Activated T-helper 2 cell treated with anti-CD3 and anti-CD28 coated beads, Interferon-gamma antibody, Interleukin-2, Interleukin-4, amounts not matched to agents 10 μg/mL and 5 μg/mL and 100 μg/mL, durations not matched to agents 14 hours and 24 hours and 36 hours (primary cell): ENCODE measurements at regions not wholly inside any gene's neighbourhood (a gene's known extent, or its start where the extent isn't known, plus 50 kb on each side); places are given as distances from the start of the nearest gene placed in this dataset.
A peak's percentile ranks its signal among the peaks of the same experiment; 100 is the strongest.

Experiments used
- DNase-seq: peaks from one replicate; pipeline ENCODE4 v3.0.0; 2021; ENCODE audit warnings: low spot score
- H3K27ac Mint-ChIP-seq: one replicate; pipeline ENCODE4 v1.8.0; 2021; ENCODE audit warnings: mixed read lengths
- H3K27me3 Mint-ChIP-seq: one replicate; pipeline ENCODE4 v1.8.0; 2021; ENCODE audit warnings: low read depth, mixed read lengths
- H3K36me3 Mint-ChIP-seq: one replicate; pipeline ENCODE4 v1.8.0; 2021; ENCODE audit warnings: low read depth, mixed read lengths
- H3K4me1 Mint-ChIP-seq: one replicate; pipeline ENCODE4 v1.8.0; 2021; ENCODE audit warnings: low read depth, mixed read lengths
- H3K4me3 Mint-ChIP-seq: one replicate; pipeline ENCODE4 v1.8.0; 2021; ENCODE audit warnings: low read depth, mild to moderate bottlenecking, moderate library complexity, mixed read lengths
- H3K9me3 Mint-ChIP-seq: one replicate; pipeline ENCODE4 v1.8.0; 2021; ENCODE audit warnings: mixed read lengths
- intact Hi-C: fragments of 100-400 bp; cut with micrococcal nuclease; formaldehyde crosslinking; loops from one replicate; pipeline ENCODE4 v1.15.1; 2023

- intact Hi-C loops: no loop called here
- Mint-ChIP-seq H3K4me1 (peaks cover 2% of the 10 kb centered on the region), H3K27me3 (peaks cover 21% of the 10 kb centered on the region), H3K27ac (no peak overlapping the region), H3K4me3 (no peak overlapping the region), H3K36me3 (no peaks in the 10 kb centered on the region), H3K9me3 (no peaks in the 10 kb centered on the region)
- no peak for DNase-seq
Observed at GRCh38 chr7:1286946-1287645, 54.4 kb downstream of the UNCX start.

DNA sequence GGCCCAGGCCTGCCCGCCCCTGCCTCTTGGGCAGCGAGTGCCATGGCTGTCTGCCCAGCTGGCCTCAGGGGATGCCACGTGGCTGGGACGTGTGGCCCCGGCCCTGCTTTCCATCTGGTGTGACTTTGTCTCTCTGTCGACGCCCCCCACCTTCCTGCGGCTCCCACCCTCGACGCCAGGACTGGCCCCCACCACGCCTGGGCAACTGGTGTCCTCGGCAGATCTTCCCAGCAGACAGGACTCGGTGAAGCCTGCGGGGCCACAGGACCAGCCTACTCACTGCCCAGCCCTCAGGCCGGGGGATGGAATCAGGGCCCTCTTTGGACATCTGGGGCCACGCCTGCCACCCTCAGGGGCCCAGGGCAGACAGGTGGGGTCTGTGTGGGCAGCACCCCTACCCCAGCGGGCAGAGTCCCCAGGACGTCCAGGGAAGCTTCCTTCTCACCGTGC, 55.1 kb downstream of the UNCX start:
- no peak overlapping the region for H3K4me3 Mint-ChIP-seq
- no peaks in the 10 kb centered on the region for H3K9me3 Mint-ChIP-seq
- H3K27me3 Mint-ChIP-seq: peaks cover 21% of the 10 kb centered on the region
- H3K36me3 Mint-ChIP-seq: no peaks in the 10 kb centered on the region
- no peak for DNase-seq
- peaks cover 2% of the 10 kb centered on the region for H3K4me1 Mint-ChIP-seq
- intact Hi-C loops: no loop called here
- H3K27ac Mint-ChIP-seq: no peak overlapping the region

DNA sequence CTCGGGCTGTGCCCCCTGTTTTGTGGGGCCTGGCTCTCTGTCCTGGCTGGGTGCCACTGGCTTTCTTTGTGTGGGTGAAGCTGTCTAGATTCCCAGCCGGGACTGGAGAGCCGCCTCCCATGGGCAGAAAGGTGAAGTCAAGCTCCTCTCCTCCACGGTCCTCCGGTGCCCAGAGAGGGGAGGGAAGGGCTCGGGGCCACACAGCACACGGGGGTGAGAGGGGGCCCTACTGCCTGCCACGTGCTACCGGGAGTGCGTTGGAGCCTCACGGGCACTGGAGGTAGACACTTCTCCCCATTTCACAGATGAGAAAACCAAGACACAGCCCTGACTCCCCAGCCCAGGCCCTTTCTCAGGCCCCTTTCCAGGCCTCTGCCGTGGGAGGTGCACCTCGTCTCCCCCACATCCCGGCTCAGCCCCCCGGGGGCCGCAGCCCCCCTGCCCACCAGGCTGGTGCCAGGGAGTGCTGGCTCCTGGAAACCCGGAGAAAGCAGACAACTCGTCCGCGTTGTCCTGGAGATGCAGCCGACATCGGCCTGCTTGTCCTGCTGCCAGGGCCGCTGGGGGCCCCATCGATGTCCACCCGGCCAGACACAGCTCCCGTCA, 55.8 kb downstream of the UNCX start:
- H3K4me1 Mint-ChIP-seq: peaks cover 2% of the 10 kb centered on the region
- no peak overlapping the region for H3K27ac Mint-ChIP-seq
- no peaks in the 10 kb centered on the region for H3K9me3 Mint-ChIP-seq
- DNase-seq: no peak
- intact Hi-C loops: no loop called here
- no peak overlapping the region for H3K4me3 Mint-ChIP-seq
- no peaks in the 10 kb centered on the region for H3K36me3 Mint-ChIP-seq
- H3K27me3 Mint-ChIP-seq: peaks cover 21% of the 10 kb centered on the region

DNA sequence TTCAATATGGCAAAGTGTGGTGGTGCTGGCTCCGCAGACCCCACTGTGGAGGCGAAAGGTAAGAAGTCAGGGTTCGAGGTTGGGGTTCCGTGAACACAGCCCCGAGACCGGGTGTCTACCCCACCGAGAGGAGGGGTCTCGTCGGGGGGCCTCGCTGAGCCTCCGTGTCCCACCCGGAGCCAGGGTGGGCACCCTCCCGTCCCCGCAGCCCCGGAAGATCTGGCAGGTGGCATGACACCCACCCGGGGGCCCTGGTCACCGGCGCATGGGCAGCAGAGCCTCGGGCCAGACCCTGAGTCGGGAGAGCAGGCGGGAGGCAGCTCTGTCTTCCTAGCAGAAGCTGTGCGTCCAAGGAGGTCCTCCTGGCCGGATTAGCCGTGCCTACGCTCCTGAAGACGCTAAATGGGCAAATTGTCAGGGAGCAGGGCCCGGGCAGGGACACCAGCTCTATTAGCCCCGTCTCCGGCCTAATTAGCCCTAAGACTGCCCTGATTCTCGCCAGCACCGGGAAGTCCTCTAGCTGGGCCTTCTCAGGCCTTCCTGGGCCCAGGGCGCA, 56.4 kb downstream of the UNCX start:
- H3K27me3 Mint-ChIP-seq: peaks cover 21% of the 10 kb centered on the region
- H3K4me3 Mint-ChIP-seq: no peak overlapping the region

DNA sequence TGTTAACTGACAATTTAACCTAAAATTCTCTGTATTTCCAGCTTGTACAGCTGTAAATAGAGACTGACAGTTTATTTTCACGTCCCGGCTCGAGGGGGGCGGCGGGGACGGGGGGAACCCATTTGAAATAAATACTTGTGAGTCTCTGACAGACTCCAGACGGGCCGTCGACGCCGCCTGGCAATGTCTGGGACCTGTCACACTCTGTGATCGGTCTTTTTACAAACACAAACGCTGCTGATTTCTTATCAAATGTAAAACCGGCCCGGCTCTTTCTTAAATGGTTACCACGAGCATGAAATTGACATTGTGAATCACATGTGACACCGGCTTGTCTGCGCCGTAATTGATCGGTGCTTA, 57.0 kb downstream of the UNCX start:
- H3K36me3 Mint-ChIP-seq: no peaks in the 10 kb centered on the region
- peaks cover 2% of the 10 kb centered on the region for H3K4me1 Mint-ChIP-seq
- no peaks in the 10 kb centered on the region for H3K9me3 Mint-ChIP-seq
- DNase-seq: no peak
- intact Hi-C loops: no loop called here
- H3K27ac Mint-ChIP-seq: no peak overlapping the region
- H3K4me3 Mint-ChIP-seq: no peak overlapping the region
- peaks cover 21% of the 10 kb centered on the region for H3K27me3 Mint-ChIP-seq

More for the DNA sequence above, 56.4 kb downstream of the UNCX start:
- no peaks in the 10 kb centered on the region for H3K9me3 Mint-ChIP-seq
- DNase-seq: no peak
- intact Hi-C loops: no loop called here
- H3K27ac Mint-ChIP-seq: no peak overlapping the region
- H3K36me3 Mint-ChIP-seq: no peaks in the 10 kb centered on the region
- peaks cover 2% of the 10 kb centered on the region for H3K4me1 Mint-ChIP-seq

DNA sequence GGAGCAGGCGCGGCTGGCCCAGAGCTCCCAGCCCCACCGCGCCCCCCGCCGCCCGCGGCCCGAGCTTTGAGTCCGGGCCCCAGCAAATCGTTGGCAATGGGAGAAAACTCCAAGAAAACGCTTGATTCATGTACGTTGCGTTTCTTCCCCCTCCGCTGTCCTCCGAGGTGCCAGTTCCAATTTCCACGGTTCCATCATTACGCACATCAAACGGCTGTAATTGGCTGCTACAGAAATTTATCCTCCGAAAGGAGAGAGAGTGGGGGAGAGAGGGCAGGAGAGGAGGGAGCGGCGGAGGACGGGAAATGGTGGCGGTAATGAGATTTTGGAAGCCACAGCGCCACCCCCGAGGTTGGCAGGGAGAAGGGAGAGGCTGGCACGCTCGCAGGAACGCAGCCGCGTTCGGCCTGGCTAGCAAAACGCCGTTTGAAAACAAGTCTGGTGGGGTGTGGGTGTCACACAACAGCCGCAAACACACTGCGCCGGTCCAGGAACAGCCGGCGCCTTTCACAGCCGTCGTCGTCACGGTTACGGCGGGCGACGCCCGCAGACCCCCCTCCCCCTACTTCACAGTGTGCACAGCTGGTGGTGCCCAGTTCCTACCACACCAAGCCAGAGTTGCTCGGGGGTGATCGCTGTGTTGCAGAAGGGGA, 57.5 kb downstream of the UNCX start:
- peak overlapping the region; percentile 14 for H3K4me3 Mint-ChIP-seq
- H3K27me3 Mint-ChIP-seq: peaks cover 21% of the 10 kb centered on the region
- peaks cover 2% of the 10 kb centered on the region for H3K4me1 Mint-ChIP-seq
- DNase-seq: no peak
- intact Hi-C loops: no loop called here
- no peaks in the 10 kb centered on the region for H3K36me3 Mint-ChIP-seq
- H3K9me3 Mint-ChIP-seq: no peaks in the 10 kb centered on the region
- H3K27ac Mint-ChIP-seq: no peak overlapping the region

DNA sequence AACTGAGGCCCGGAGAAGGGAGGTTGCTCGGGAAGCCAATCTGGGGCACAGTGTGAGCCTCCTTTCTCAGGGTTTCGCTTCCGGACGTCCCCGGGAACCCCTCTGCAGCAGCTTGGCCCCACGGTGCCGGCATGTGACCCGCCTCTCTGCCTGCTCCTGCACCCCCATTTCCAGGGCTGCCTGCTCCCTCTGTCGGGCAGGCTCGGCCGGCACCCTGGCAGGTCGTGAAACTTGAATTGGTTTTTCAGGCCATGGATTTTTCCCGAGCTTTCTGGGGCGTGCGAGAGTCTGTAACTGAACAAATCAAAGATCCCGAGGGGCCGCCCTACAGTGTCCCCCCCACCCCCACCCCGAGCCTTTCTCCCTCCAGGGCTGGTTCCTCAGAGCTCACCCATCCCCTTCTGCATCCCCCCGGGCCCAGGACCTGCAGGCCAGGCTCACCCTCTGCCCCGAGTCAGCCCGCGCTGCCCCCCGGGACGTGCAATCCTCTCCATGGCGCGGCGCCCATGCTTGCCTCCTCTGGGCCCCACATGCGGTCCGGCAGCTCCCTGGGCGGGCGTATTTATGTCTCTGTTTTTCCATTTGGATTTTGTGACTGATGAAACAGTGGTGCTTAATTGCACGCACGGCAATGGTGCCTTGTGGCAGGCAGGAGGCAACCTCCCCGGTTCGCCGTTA, 58.1 kb downstream of the UNCX start:
- DNase-seq: no peak
- no peak overlapping the region for H3K4me3 Mint-ChIP-seq
- H3K9me3 Mint-ChIP-seq: no peaks in the 10 kb centered on the region
- H3K27ac Mint-ChIP-seq: no peak overlapping the region
- H3K4me1 Mint-ChIP-seq: peaks cover 2% of the 10 kb centered on the region
- no peaks in the 10 kb centered on the region for H3K36me3 Mint-ChIP-seq
- H3K27me3 Mint-ChIP-seq: peaks cover 21% of the 10 kb centered on the region
- intact Hi-C loops: no loop called here

- Mint-ChIP-seq H3K36me3 (no peaks in the 10 kb centered on the region), H3K27ac (no peak overlapping the region), H3K27me3 (peaks cover 21% of the 10 kb centered on the region), H3K9me3 (no peaks in the 10 kb centered on the region), H3K4me1 (peaks cover 2% of the 10 kb centered on the region), H3K4me3 (no peak overlapping the region)
- DNase-seq: no peak
- intact Hi-C loops: no loop called here
Observed at GRCh38 chr7:1291357-1291689, 58.7 kb downstream of the UNCX start.

- H3K4me3 Mint-ChIP-seq: no peak overlapping the region
- peaks cover 21% of the 10 kb centered on the region for H3K27me3 Mint-ChIP-seq
- no peaks in the 10 kb centered on the region for H3K9me3 Mint-ChIP-seq
- DNase-seq: no peak
- H3K27ac Mint-ChIP-seq: no peak overlapping the region
- intact Hi-C loops: no loop called here
- no peaks in the 10 kb centered on the region for H3K36me3 Mint-ChIP-seq
- peaks cover 2% of the 10 kb centered on the region for H3K4me1 Mint-ChIP-seq
Observed at GRCh38 chr7:1291845-1292765, 59.4 kb downstream of the UNCX start.

GRCh38 chr7:1292972-1293830, 60.5 kb downstream of the UNCX start:
- Mint-ChIP-seq H3K4me1 (peaks cover 2% of the 10 kb centered on the region), H3K9me3 (no peaks in the 10 kb centered on the region), H3K4me3 (no peak overlapping the region), H3K27me3 (peaks cover 21% of the 10 kb centered on the region), H3K36me3 (no peaks in the 10 kb centered on the region), H3K27ac (no peak overlapping the region)
- intact Hi-C loops: no loop called here
- no peak for DNase-seq

DNA sequence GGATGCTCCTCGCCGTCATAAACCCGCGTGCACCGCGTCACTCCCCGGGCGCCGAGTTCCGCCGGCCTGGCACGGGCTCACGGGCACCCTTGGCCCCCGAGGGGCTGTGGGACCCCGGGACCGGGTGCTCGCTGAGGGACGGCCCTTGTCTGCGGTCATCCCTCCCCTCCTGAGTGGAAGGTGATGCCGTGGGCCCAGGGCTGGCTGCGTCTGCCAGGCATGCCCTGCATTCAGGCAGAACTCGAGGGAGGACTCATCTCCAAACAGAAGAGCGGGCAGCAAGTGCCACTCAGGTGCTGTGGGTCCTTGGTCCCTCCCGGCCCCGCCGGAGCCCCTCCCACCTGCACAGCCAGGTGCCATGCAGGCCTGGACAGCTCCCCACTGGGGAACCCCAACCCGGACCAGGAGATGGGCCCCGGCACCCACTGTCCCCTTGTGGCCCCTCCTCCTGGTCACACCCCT, 61.3 kb downstream of the UNCX start:
- DNase-seq: no peak
- Mint-ChIP-seq H3K4me1 (peaks cover 2% of the 10 kb centered on the region), H3K4me3 (no peak overlapping the region), H3K36me3 (no peaks in the 10 kb centered on the region), H3K9me3 (no peaks in the 10 kb centered on the region), H3K27me3 (peaks cover 21% of the 10 kb centered on the region), H3K27ac (no peak overlapping the region)
- intact Hi-C loops: no loop called here
